ENCODE measurements at regions not wholly inside any gene's neighbourhood (a gene's known extent, or its start where the extent isn't known, plus 50 kb on each side); places are given as distances from the start of the nearest gene placed in this dataset.

- TF ChIP-seq YY1 (IDR thresholded peaks at IDR 0.05; ENCODE audit: insufficient read depth, insufficient read length) (no peak), ZNF274 (IDR thresholded peaks at IDR 0.05; ENCODE audit: low read depth, low read length) (no peak)
Measured at GRCh38 chr10:121690152-121690848, 92.1 kb upstream of the FGFR2 start.

All from NT2/D1 (cell line).